ENCODE measurements at regions not wholly inside any gene's neighbourhood (a gene's known extent, or its start where the extent isn't known, plus 50 kb on each side); places are given as distances from the start of the nearest gene placed in this dataset.

DNA sequence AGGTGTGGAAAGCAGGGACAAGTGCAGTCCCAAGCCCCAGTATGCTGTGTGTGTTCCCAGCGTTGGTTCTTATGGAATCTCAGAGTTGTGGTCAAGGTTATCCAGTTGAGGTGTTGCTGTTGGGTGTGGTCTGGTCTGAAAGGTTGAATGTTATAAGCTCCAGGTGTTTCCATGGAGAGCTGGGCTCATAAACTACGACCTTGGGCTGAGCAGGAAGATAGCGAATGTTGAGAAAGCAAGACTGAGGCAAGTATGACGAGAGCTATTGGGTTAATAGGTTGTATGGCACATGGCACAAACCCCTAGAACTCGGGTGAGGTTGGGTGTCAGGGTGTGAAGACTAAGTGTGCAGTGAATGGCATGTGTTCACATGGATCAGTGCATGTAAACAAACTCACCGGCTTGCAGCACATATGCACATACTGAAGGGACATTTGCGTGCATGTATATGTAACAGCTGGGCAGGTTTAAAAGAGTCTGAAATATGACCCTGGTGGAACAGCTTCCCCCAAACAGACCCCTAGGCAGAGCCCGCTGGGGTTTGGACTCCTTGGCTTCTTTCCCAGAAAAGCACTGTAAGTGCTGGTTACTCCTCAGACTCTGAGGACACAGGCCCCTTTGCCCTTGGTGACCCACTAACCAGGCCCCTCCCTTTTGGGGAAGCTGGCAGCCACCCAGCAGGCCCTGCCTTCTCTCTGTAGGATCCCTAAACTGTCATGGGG lies 117.5 kb downstream of the NAV1 start:
- in situ Hi-C loops (cut with MboI) = no loop called here

DNA sequence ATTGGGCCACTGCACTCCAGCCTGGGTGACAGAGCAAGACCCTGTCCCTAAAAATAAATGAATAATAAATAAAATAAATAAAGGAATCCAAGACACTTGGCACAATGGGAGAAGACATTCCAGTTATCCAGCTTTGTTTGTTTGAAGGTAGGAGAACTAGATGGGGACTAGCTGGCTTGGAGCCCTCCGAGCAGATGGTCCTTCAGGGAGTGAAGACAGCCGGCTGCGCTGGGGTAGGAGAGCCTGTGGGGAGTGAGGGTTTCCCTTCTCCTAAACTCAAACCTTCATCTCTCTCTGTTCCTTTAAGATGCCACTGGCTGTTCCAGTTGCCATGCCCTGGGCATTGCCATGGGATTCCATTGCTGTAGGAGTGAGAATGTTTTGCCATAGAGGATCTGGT lies 120.6 kb downstream of the NAV1 start:
- Histone ChIP-seq H3K36me3 (ENCODE audit: control insufficient read depth in 2 of 2, insufficient read depth in 2 of 2, low read length in 1 of 2) (no peaks in the 10 kb centered on the region), H3K27ac (ENCODE audit: control insufficient read depth, insufficient read depth) (no peak overlapping the region), H3K9ac (ENCODE audit: control insufficient read depth, insufficient read depth, low read length) (no peak overlapping the region), H3K27me3 (replicated peaks in 1 of 2; ENCODE audit: control insufficient read depth in 2 of 2, insufficient read depth in 2 of 2, low read length in 1 of 2) (peaks cover 2 to 6% of the 10 kb centered on the region in 2 experiments; a peak in 3 of 4 replicates), H2AFZ (ENCODE audit: control insufficient read depth, low read depth, low read length) (no peak overlapping the region), H4K20me1 (ENCODE audit: control insufficient read depth, insufficient read depth) (no peaks in the 10 kb centered on the region; the same call in 1 of the 2 replicates), H3K4me2 (ENCODE audit: control insufficient read depth, insufficient read depth) (no peak overlapping the region), H3K79me2 (ENCODE audit: control insufficient read depth, insufficient read depth, low read length) (no peaks in the 10 kb centered on the region), H3K9me3 (replicated peaks; ENCODE audit: control insufficient read depth, insufficient read depth, low read length) (no peaks in the 10 kb centered on the region), H3K4me1 (ENCODE audit: control insufficient read depth, insufficient read depth, low read length) (no peaks in the 10 kb centered on the region), H3K4me3 (no peak overlapping the region)
- intact Hi-C loops (cut with micrococcal nuclease; ENCODE audit: unreplicated experiment) (no loop called here), in situ Hi-C loops (cut with MboI) (no loop called here)
- no peak for ATAC-seq
- DNase-seq (ENCODE audit: low read depth, low spot score) = no peak
- ChIA-PET CTCF (no interaction called here), POLR2A (no interaction called here), SMC1A (ENCODE audit: uncharacterized antibody, unreplicated experiment) (interaction anchor here (1.0 kb wide), 1 partner anchor 13 kb away, joined by 3 read pairs; no protein-coding TSS in a partner anchor), RAD21 (ENCODE audit: unreplicated experiment) (no interaction called here)
- no TSS peak for BruUV-seq (replicated peaks)
- FAIRE-seq = no peak
- 81% methylated on average over 3 of the region's 3 CpGs for WGBS (ENCODE audit: insufficient coverage, insufficient replicate concordance, low lambda C conversion rate, missing lambda C conversion rate)
- TF ChIP-seq, protein P1, sequence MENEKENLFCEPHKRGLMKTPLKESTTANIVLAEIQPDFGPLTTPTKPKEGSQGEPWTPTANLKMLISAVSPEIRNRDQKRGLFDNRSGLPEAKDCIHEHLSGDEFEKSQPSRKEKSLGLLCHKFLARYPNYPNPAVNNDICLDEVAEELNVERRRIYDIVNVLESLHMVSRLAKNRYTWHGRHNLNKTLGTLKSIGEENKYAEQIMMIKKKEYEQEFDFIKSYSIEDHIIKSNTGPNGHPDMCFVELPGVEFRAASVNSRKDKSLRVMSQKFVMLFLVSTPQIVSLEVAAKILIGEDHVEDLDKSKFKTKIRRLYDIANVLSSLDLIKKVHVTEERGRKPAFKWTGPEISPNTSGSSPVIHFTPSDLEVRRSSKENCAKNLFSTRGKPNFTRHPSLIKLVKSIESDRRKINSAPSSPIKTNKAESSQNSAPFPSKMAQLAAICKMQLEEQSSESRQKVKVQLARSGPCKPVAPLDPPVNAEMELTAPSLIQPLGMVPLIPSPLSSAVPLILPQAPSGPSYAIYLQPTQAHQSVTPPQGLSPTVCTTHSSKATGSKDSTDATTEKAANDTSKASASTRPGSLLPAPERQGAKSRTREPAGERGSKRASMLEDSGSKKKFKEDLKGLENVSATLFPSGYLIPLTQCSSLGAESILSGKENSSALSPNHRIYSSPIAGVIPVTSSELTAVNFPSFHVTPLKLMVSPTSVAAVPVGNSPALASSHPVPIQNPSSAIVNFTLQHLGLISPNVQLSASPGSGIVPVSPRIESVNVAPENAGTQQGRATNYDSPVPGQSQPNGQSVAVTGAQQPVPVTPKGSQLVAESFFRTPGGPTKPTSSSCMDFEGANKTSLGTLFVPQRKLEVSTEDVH (IDR thresholded peaks at IDR 0.05; ENCODE audit: low read depth, partially characterized antibody) = no peak
- TF ChIP-seq TAF1 (IDR thresholded peaks at IDR 0.05; ENCODE audit: borderline replicate concordance, low read depth, low read length) (no peak), MTA3 (IDR thresholded peaks at IDR 0.05; ENCODE audit: borderline replicate concordance, low read length) (no peak)
- TF ChIP-seq, protein P2, sequence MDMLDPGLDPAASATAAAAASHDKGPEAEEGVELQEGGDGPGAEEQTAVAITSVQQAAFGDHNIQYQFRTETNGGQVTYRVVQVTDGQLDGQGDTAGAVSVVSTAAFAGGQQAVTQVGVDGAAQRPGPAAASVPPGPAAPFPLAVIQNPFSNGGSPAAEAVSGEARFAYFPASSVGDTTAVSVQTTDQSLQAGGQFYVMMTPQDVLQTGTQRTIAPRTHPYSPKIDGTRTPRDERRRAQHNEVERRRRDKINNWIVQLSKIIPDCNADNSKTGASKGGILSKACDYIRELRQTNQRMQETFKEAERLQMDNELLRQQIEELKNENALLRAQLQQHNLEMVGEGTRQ (IDR thresholded peaks at IDR 0.05; ENCODE audit: borderline replicate concordance, low read depth, low read length) = no peak
- TF ChIP-seq, protein P3, sequence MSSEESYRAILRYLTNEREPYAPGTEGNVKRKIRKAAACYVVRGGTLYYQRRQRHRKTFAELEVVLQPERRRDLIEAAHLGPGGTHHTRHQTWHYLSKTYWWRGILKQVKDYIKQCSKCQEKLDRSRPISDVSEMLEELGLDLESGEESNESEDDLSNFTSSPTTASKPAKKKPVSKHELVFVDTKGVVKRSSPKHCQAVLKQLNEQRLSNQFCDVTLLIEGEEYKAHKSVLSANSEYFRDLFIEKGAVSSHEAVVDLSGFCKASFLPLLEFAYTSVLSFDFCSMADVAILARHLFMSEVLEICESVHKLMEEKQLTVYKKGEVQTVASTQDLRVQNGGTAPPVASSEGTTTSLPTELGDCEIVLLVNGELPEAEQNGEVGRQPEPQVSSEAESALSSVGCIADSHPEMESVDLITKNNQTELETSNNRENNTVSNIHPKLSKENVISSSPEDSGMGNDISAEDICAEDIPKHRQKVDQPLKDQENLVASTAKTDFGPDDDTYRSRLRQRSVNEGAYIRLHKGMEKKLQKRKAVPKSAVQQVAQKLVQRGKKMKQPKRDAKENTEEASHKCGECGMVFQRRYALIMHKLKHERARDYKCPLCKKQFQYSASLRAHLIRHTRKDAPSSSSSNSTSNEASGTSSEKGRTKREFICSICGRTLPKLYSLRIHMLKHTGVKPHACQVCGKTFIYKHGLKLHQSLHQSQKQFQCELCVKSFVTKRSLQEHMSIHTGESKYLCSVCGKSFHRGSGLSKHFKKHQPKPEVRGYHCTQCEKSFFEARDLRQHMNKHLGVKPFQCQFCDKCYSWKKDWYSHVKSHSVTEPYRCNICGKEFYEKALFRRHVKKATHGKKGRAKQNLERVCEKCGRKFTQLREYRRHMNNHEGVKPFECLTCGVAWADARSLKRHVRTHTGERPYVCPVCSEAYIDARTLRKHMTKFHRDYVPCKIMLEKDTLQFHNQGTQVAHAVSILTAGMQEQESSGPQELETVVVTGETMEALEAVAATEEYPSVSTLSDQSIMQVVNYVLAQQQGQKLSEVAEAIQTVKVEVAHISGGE (CRISPR knock-in tag; IDR thresholded peaks at IDR 0.05) = no peak

More for the DNA sequence above, 117.5 kb downstream of the NAV1 start:
- Histone ChIP-seq H2AFZ (ENCODE audit: control insufficient read depth, low read depth, low read length) (no peak overlapping the region), H3K4me3 (no peak overlapping the region), H3K79me2 (ENCODE audit: control insufficient read depth, insufficient read depth, low read length) (no peaks in the 10 kb centered on the region), H3K4me1 (ENCODE audit: control insufficient read depth, insufficient read depth, low read length) (no peaks in the 10 kb centered on the region), H3K36me3 (ENCODE audit: control insufficient read depth in 2 of 2, insufficient read depth in 2 of 2, low read length in 1 of 2) (no peaks in the 10 kb centered on the region), H3K9me3 (replicated peaks; ENCODE audit: control insufficient read depth, insufficient read depth, low read length) (no peaks in the 10 kb centered on the region), H4K20me1 (ENCODE audit: control insufficient read depth, insufficient read depth) (no peaks in the 10 kb centered on the region; the same call in 1 of the 2 replicates), H3K27ac (ENCODE audit: control insufficient read depth, insufficient read depth) (no peak overlapping the region), H3K27me3 (replicated peaks in 1 of 2; ENCODE audit: control insufficient read depth in 2 of 2, insufficient read depth in 2 of 2, low read length in 1 of 2) (peaks cover 2 to 8% of the 10 kb centered on the region in 2 experiments; a peak in 3 of 4 replicates), H3K4me2 (ENCODE audit: control insufficient read depth, insufficient read depth) (no peak overlapping the region), H3K9ac (ENCODE audit: control insufficient read depth, insufficient read depth, low read length) (no peak overlapping the region)
- ChIA-PET SMC1A (ENCODE audit: uncharacterized antibody, unreplicated experiment) (interaction anchor here (0.9 to 1.0 kb wide), 2 partner anchors 30 to 156 kb away, joined by 3 to 4 read pairs; no protein-coding TSS in a partner anchor), RAD21 (ENCODE audit: unreplicated experiment) (no interaction called here), POLR2A (no interaction called here), CTCF (no interaction called here)
- no TSS peak for BruUV-seq (replicated peaks)
- DNase-seq (ENCODE audit: low read depth, low spot score) (no peak), ATAC-seq (no peak), FAIRE-seq (no peak)
- intact Hi-C loops (cut with micrococcal nuclease; ENCODE audit: unreplicated experiment) = no loop called here
- 35% methylated on average over 8 of the region's 8 CpGs for WGBS (ENCODE audit: insufficient coverage, insufficient replicate concordance, low lambda C conversion rate, missing lambda C conversion rate)
- no peak for TF ChIP-seq BRCA1 (IDR thresholded peaks at IDR 0.05; ENCODE audit: low read depth, low read length)

Data from GM12878 (cell line).